DOHH2 (cell line): ENCODE measurements at regions not wholly inside any gene's neighbourhood (a gene's known extent, or its start where the extent isn't known, plus 50 kb on each side); places are given as distances from the start of the nearest gene placed in this dataset.

Experiments
- H3F3A ChIP-seq: fragments of 200-600 bp; sonication (generic), shearing (Covaris generic); 2 replicates; pipeline ENCODE4 v1.6.0; 2016; ENCODE audit warnings: antibody characterized with exemption, mild to moderate bottlenecking; ENCODE audit not compliant: control insufficient read depth, insufficient read depth
- H3K27ac ChIP-seq: fragments of 200-600 bp; sonication (generic); 2 replicates; pipeline ENCODE4 v1.5.1; 2014; ENCODE audit warnings: low read depth, mild to moderate bottlenecking, low read length, moderate library complexity
- H3K27me3 ChIP-seq: fragments of 200-600 bp; sonication (generic); 2 replicates; pipeline ENCODE4 v1.6.1; 2014; ENCODE audit warnings: mild to moderate bottlenecking, low read length, mixed read lengths; ENCODE audit not compliant: control insufficient read depth
- H3K36me3 ChIP-seq: fragments of 200-600 bp; sonication (generic); 2 replicates; pipeline ENCODE4 v1.6.1; 2014; ENCODE audit warnings: mild to moderate bottlenecking, low read length, moderate library complexity, mixed read lengths; ENCODE audit not compliant: control insufficient read depth
- H3K4me1 ChIP-seq: fragments of 200-600 bp; sonication (generic); 2 replicates; pipeline ENCODE4 v1.6.1; 2014; ENCODE audit warnings: mild to moderate bottlenecking, low read length, mixed read lengths; ENCODE audit not compliant: control insufficient read depth
- H3K4me2 ChIP-seq: fragments of 200-600 bp; sonication (generic); 2 replicates; pipeline ENCODE4 v1.6.0; 2014; ENCODE audit warnings: mild to moderate bottlenecking, low read length, moderate library complexity
- H3K4me3 ChIP-seq: fragments of 200-600 bp; sonication (generic); 2 replicates; pipeline ENCODE4 v1.5.1; 2014; ENCODE audit warnings: mild to moderate bottlenecking, low read length, mixed read lengths
- H3K79me2 ChIP-seq: fragments of 200-600 bp; sonication (generic); 2 replicates; pipeline ENCODE4 v1.6.1; 2014; ENCODE audit warnings: mild to moderate bottlenecking, low read length, mixed read lengths; ENCODE audit not compliant: control insufficient read depth
- H3K9me2 ChIP-seq: fragments of 200-600 bp; sonication (generic); replicated peaks from 2 replicates; pipeline ENCODE4 v1.6.1; 2014; ENCODE audit warnings: mild to moderate bottlenecking, low read length, mixed read lengths; ENCODE audit not compliant: control insufficient read depth
- H3K9me3 ChIP-seq: fragments of 200-600 bp; sonication (generic); 2 replicates; pipeline ENCODE4 v1.6.1; 2014; ENCODE audit warnings: antibody characterized with exemption, low read length, mixed read lengths; ENCODE audit not compliant: control insufficient read depth, insufficient read depth
- H4K20me1 ChIP-seq: fragments of 200-600 bp; sonication (generic); 2 replicates; pipeline ENCODE4 v1.6.0; 2014; ENCODE audit warnings: low read depth, mild to moderate bottlenecking, antibody characterized with exemption, low read length, moderate library complexity; ENCODE audit not compliant: control insufficient read depth, insufficient read depth
- CTCF ChIP-seq: fragments of 200-600 bp; sonication (generic); IDR thresholded peaks from one replicate; pipeline ENCODE4 v1.5.1; 2014; ENCODE audit warnings: antibody characterized with exemption, mild to moderate bottlenecking, low read depth, low read length; ENCODE audit not compliant: poor library complexity, severe bottlenecking
- EZH2phosphoT487 ChIP-seq: fragments of 200-600 bp; sonication (generic); IDR thresholded peaks from 2 replicates; pipeline ENCODE4 v1.6.1; 2017; ENCODE audit warnings: borderline replicate concordance, mild to moderate bottlenecking, antibody characterized with exemption, low read length, moderate library complexity, mixed read lengths

- H3K4me1 ChIP-seq = no peaks in the 10 kb centered on the region
- no peak overlapping the region for H3K4me3 ChIP-seq
- no peaks in the 10 kb centered on the region for H3K27me3 ChIP-seq
- H3F3A ChIP-seq = no peaks in the 10 kb centered on the region
- no peaks in the 10 kb centered on the region for H3K9me2 ChIP-seq
- H3K36me3 ChIP-seq = no peaks in the 10 kb centered on the region
- no peaks in the 10 kb centered on the region for H3K9me3 ChIP-seq
- H3K27ac ChIP-seq = no peak overlapping the region
- no peak overlapping the region for H3K4me2 ChIP-seq
- TF ChIP-seq CTCF (no peak), EZH2phosphoT487 (no peak)
- H3K79me2 ChIP-seq = no peaks in the 10 kb centered on the region
- no peaks in the 10 kb centered on the region for H4K20me1 ChIP-seq
These were observed 242.4 kb upstream of the TMTC4 start for GRCh38 chr13:100917011-100917410.

GRCh38 chr13:100913143-100913542, 238.5 kb upstream of the TMTC4 start:
- Histone ChIP-seq H3K4me1 (no peaks in the 10 kb centered on the region), H3K27me3 (no peaks in the 10 kb centered on the region), H3K27ac (no peak overlapping the region), H3K36me3 (no peaks in the 10 kb centered on the region), H3K4me3 (no peak overlapping the region), H3K4me2 (no peak overlapping the region), H4K20me1 (no peaks in the 10 kb centered on the region), H3K79me2 (no peaks in the 10 kb centered on the region), H3F3A (no peaks in the 10 kb centered on the region), H3K9me3 (no peaks in the 10 kb centered on the region), H3K9me2 (no peaks in the 10 kb centered on the region)
- TF ChIP-seq EZH2phosphoT487 = no peak
- no peak for TF ChIP-seq CTCF

- Histone ChIP-seq H3K27me3 (no peaks in the 10 kb centered on the region), H3K79me2 (no peaks in the 10 kb centered on the region)
These were observed 229.8 kb upstream of the TMTC4 start for GRCh38 chr13:100904293-100904976.

More at GRCh38 chr13:100904293-100904976, 229.8 kb upstream of the TMTC4 start:
- no peak overlapping the region for H3K27ac ChIP-seq
- TF ChIP-seq EZH2phosphoT487 = no peak
- no peak for TF ChIP-seq CTCF
- no peaks in the 10 kb centered on the region for H3F3A ChIP-seq
- no peaks in the 10 kb centered on the region for H3K4me1 ChIP-seq
- no peak overlapping the region for H3K4me2 ChIP-seq
- H3K9me3 ChIP-seq = no peaks in the 10 kb centered on the region
- H3K36me3 ChIP-seq = no peaks in the 10 kb centered on the region
- H4K20me1 ChIP-seq = no peaks in the 10 kb centered on the region
- H3K4me3 ChIP-seq = no peak overlapping the region
- H3K9me2 ChIP-seq = no peaks in the 10 kb centered on the region
